Suppressor macrophage treated with lipopolysaccharide for 4 hours (primary cell): ENCODE measurements at regions not wholly inside any gene's neighbourhood (a gene's known extent, or its start where the extent isn't known, plus 50 kb on each side); places are given as distances from the start of the nearest gene placed in this dataset.

Source experiments
- DNase-seq: peaks from one replicate; pipeline ENCODE4 v3.0.0-alpha.2; 2020

- no peak for DNase-seq
These were observed 641.6 kb upstream of the TENM4 start for GRCh38 chr11:80082406-80082805.

DNA sequence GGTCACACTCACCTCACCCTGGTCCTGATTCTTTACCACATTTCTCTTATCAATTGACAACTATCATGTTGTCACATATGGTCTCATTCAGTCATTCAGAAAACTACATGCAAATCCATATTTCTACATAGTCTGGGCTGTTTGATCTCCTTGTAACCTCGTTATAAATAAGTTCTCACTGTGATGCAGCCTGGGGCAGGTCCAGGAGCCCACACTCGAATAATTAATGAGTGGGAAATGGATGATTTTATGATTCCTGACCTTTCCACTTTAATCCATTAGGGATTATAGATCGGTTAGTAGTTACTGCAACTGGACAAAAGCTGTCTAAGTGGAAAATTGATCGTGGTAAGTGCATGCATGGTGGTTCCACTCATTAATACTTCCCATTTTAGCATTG lies 636.3 kb upstream of the TENM4 start:
- DNase-seq, result no peak

DNA sequence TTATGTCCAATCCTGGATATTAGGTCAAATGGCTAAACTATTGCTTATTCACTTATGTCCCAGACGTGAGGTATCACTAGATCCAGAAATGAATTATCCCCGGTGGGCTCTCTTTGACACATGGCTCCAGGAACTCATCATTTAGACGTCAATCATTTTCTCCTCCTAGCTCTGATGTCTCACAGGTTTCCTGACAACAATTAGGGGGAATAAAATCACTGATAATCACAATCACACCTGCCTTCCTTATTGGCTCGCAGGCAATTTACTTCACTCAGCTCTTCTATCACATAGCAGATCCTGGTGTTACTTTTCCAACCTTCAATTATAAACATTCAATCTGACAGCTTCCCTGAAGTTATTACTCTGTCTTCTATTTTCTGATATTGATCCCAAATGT lies 634.0 kb upstream of the TENM4 start:
- DNase-seq, result no peak

DNA sequence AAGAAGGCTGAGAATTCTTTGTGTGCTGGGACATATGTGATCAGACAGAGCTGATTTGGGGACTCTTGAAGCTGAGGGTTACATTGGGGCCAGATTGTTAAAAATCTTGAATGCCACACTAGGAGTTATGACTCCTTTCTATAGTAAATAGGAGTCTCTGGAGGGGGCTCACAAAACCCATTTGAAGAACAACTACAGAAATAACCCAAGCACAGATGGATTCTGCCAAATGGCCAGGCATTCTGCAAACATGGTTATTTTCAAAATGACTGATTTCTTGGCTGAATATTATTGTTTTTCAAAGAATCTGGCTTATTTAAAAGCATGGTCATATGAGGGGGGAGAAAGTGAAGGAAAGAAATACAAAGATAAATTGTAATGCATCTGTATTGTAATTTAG lies 625.5 kb upstream of the TENM4 start:
- DNase-seq, result no peak

DNA sequence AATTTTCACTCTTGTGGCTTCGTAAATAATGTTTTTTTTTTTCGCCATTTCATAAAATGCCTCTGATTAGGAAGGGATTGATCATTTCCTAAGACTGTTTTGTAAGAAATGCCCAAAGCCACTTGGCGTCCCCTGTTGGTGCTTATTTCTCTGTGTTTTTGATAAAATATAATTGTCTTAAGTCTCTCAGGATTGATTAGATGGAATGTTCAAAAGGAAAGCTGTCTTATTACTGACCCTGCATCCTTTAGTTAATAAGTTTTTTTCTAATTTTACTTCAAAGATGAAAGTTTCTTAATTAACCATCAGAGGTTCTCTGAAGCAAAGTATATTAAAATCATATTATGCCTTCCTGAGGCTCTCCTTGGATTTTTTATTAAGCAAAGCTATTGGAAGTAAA lies 624.3 kb upstream of the TENM4 start:
- DNase-seq, result no peak

DNA sequence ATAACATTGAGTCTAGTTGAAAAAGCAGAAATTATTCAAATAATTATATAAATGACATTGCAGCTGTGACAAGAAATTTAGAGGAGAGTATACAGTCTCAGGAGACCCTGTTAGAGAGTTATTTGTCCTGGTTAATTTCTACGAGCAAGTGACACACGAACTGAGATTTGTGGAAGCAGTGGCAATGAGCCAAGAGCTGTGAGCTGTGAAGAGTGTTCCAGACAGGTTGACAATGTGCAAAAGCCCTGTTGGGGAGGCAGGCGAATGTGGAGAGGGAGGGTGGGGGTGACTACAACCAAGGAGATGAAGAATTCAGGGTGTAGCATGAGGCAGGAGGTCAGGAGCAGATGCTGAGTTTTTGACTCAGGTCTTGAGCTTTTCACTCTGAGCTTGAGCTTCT lies 620.2 kb upstream of the TENM4 start:
- no peak for DNase-seq

- no peak for DNase-seq
These were observed 613.8 kb upstream of the TENM4 start for GRCh38 chr11:80054582-80055165.

- DNase-seq, result no peak
These were observed 607.7 kb upstream of the TENM4 start for GRCh38 chr11:80048513-80048912.

GRCh38 chr11:80041136-80042000 lies 600.5 kb upstream of the TENM4 start:
- no peak for DNase-seq

- no peak for DNase-seq
These were observed 594.0 kb upstream of the TENM4 start for GRCh38 chr11:80034801-80035200.

DNA sequence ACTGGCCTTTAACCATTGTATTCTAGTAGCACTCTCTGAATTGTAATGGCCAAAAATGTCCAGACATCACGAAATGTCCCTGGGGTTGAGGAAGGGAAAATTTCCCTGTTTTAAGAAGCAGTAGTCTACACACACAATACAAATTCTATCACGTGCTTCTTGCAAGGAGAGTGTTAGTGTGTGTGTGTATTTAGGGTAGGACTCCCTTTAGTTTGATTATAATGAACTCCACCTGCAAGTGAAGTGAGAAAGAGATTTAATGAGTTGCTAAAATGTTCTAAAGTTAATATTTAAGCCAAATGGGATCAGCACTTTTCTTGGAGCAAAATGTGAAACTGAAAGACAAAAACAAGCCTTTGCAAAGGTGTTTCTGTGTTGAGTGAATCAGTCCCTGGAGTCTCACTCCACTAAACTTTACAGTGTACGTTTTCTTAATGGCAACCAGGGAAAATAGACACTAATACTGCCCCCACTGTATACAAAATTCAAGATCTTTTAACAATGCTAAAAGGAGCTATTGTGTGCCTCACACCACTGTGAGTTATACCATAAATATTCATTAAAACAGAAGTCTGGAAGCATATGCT lies 590.3 kb upstream of the TENM4 start:
- no peak for DNase-seq

DNA sequence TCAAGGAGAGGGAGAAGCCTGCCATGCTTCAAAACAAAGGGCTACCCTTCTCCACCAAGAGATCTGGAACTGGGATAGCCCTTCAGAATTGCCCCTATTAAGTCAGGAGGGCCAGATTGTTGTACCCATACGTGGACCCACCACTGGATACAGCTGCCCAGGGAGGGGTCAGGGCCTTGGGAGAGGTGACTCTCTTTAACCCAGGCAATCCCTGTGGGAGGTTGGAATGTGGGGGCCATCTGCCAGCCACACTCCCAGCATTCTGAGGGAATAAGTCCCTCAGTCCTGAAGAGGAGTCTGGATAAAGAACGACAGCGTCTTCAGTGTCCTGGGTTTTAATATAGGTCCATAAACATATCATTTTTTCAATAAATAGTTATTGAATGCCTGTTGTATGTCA lies 588.2 kb upstream of the TENM4 start:
- DNase-seq, result no peak

DNA sequence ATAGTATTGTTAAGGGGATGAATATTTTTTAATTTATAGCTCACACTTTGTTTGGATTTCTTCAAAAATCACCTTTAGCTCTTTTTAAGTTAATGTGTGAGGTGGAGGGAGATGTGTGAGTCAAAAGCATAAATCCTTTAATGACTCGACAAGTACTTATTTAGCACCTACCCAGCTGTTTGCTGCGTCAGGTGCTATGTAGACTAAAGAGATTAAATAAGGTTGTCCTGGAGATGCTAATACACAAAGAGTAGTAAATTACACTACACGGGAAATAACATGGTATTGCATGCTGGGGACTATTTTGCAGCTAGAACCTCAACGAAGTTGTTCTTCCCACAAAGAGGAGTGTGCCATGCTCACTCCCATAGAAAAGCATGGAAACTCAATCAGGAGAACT lies 583.3 kb upstream of the TENM4 start:
- no peak for DNase-seq

DNA sequence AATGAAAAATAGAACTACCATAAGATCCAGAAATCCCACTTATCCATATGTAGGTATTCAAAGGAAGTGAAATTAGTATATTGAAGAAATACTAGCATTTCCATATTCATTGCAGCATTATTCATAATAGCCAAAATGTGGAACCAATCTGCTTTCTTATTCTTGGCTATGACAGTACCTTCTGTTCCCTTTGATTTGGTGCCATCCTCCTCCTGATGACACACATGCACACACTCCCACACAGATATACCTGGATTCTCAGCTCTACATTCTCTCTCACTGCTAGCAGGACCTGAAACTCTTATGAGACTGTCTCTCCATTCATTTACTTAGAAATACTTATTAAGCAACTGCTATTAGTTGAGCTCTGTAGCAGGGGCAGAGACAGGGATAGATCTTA lies 582.6 kb upstream of the TENM4 start:
- DNase-seq, result no peak

DNA sequence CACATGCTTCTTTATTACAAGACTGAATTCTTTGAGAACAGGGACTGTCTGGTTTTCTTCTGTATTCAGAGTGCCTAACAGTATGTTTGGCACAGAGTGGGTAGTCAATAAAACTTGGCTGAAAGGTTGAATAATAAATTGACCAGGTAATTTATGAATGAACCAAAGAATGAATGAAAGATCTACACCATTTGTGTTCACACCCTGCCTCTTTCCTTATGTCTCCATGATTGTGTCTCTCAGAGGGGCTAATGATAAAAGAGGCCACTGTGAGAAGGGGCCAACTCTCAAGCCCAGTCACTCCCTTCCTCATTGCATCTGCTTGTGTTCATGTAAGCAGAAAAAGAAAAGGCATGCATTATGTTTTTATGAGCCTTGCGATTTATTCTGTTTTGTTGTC lies 569.7 kb upstream of the TENM4 start:
- no peak for DNase-seq

- no peak for DNase-seq
These were observed 568.3 kb upstream of the TENM4 start for GRCh38 chr11:80009081-80009480.

GRCh38 chr11:80007616-80008015 lies 566.8 kb upstream of the TENM4 start:
- no peak for DNase-seq

GRCh38 chr11:79990141-79990540 lies 549.3 kb upstream of the TENM4 start:
- no peak for DNase-seq

DNA sequence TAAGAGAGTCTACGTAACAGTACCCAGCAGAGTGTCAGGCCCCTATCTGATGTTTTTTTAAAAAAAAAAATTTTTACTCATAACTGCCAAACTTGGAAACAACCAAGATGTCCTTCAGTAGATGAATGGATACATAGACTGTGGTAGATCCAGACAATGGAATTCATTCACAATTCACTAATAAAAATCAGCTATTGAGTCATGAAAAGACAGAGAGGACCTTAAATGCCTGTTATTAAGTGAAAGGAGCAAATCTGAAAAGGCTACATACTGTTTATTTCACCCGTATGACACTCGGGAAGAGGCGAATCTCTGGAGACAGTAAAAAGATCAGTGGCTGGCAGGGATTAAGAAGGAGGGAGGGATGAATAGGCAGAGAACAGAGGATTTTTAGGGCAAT lies 541.4 kb upstream of the TENM4 start:
- DNase-seq, result no peak

DNA sequence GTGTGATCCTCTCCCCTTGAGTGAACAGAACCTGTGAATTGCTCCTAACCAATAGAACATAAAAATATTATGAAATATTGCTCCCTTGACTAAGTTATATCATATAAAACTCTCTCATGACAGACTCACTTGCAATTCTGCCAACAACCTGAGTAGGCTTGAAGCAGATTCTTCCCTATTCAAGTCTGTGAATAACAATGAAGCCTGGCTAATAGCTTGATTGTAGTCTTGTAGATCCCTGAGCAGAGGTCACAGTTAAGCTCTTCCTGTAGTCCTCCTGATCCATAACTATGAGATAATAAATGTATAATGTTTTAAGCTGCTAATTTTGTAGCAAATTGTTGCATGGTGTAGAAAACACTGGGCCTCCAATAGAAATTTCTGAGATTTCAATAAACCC lies 540.1 kb upstream of the TENM4 start:
- no peak for DNase-seq

- DNase-seq, result no peak
These were observed 533.1 kb upstream of the TENM4 start for GRCh38 chr11:79973721-79974617.

- no peak for DNase-seq
These were observed 530.4 kb upstream of the TENM4 start for GRCh38 chr11:79971255-79971654.

DNA sequence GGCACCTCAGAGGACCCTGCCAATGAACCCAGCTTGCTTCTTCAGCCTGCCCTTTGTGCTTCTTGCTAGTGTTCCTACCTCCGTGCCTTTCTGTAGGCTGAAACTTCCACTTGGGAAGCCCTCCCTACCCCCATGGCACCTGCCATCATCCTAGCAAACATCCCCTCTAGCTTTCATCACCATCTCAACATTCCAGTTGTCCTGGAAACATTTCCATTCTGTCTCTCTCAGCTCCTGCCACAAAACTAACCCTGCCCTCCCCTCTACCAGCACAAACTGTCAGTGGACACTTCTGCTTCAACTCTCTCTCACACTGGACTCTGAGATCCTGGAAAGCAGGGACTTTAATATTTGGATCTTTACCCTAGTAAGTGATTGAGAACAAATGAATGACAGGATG lies 525.8 kb upstream of the TENM4 start:
- no peak for DNase-seq
